Mesodermal cell (in vitro differentiated cells): ENCODE measurements at regions not wholly inside any gene's neighbourhood (a gene's known extent, or its start where the extent isn't known, plus 50 kb on each side); places are given as distances from the start of the nearest gene placed in this dataset.

Experiments used
- H3K27ac ChIP-seq: 2 replicates; pipeline ENCODE4 v1.7.0; 2013; ENCODE audit warnings: mild to moderate bottlenecking, low read depth, low read length, moderate library complexity; ENCODE audit not compliant: severe bottlenecking
- H3K36me3 ChIP-seq: 2 replicates; pipeline ENCODE4 v1.7.1; 2013; ENCODE audit warnings: mild to moderate bottlenecking, low read length, moderate library complexity; ENCODE audit not compliant: control insufficient read depth, insufficient read depth
- H3K4me1 ChIP-seq: one replicate; pipeline ENCODE4 v1.7.1; 2013; ENCODE audit warnings: mild to moderate bottlenecking, low read length; ENCODE audit not compliant: insufficient read depth, control insufficient read depth, poor library complexity, severe bottlenecking
- H3K4me3 ChIP-seq: 2 replicates; pipeline ENCODE4 v1.7.0; 2013; ENCODE audit warnings: low read length, control low read depth, mild to moderate bottlenecking; ENCODE audit not compliant: insufficient read depth, poor library complexity, severe bottlenecking; ENCODE audit errors: extremely low read depth
- H3K9me3 ChIP-seq: 2 replicates; pipeline ENCODE4 v1.7.1; 2013; ENCODE audit warnings: mild to moderate bottlenecking, low read length, moderate library complexity; ENCODE audit not compliant: control insufficient read depth
- WGBS, 2 experiments: methylation state at CpG; one replicate each; pipeline ENCODE4 v1.1.5; 2013; ENCODE audit warnings: missing lambda C conversion rate in 2 of 2; ENCODE audit not compliant: insufficient coverage in 2 of 2; 5-methylcytosine and 5-hydroxymethylcytosine counted together

DNA sequence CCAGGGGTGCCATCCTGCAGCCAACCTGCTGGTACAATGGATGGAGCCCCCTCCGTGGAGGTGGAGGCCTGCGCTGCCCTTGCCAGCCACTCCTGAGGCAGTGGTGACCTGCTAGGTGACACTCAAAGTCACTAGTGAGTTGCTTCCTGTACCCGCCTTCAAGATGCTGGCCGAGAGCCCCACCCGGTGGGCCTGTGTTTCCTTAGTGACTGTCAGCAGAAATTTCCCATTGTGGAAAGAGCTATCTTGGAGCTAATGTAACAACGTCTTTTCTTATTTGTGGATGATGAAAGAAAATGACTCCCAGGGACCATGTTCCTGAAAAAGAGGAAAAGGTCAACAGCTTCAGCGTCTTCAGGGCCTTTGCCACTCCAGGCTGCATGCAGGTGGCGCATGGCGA is 117.0 kb upstream of the BOD1 start:
- Histone ChIP-seq H3K36me3 (no peaks in the 10 kb centered on the region), H3K4me3 (no peak overlapping the region), H3K9me3 (no peaks in the 10 kb centered on the region), H3K27ac (no peak overlapping the region), H3K4me1 (peaks cover 5% of the 10 kb centered on the region)
- WGBS, 2 experiments = 90 to 91% methylated on average over 9 of the region's 9 CpGs

DNA sequence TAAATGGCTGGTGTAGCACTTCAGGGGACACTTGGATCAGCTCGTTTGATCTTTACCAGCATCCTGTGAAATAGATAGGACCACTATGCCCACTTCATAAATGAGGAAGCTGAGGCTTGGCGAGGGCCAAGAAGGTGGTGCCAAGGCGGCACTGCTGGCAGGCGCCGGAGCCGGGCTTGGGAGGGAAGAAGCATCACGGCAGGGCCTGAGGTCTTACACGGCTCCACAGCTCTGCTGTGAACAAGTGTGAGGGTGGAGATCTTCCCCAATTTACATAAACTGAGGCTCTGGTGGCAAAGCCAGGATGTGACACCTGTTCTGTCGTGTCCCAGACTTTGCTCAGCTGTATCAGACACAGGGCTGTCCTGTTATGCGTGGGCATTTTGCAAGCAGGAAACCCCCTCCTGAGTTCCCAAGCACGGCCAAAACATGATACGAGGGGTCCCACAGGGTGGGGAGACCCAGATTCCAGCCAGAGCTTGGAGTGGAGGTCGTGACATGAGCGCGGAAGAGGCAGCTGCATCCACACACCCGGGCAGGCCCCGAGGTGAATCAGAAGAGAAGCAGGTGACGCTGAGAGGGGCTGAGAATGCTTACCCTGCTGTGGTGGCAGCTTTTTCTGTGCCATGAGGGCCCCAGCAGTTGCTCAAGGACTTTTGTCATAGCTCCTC is 117.5 kb upstream of the BOD1 start:
- H3K27ac ChIP-seq = no peak overlapping the region
- WGBS, 2 experiments = 87 to 92% methylated on average over 15 to 17 of the region's 18 CpGs
- no peaks in the 10 kb centered on the region for H3K36me3 ChIP-seq
- H3K9me3 ChIP-seq = no peaks in the 10 kb centered on the region
- H3K4me1 ChIP-seq = peaks cover 5% of the 10 kb centered on the region
- no peak overlapping the region for H3K4me3 ChIP-seq

DNA sequence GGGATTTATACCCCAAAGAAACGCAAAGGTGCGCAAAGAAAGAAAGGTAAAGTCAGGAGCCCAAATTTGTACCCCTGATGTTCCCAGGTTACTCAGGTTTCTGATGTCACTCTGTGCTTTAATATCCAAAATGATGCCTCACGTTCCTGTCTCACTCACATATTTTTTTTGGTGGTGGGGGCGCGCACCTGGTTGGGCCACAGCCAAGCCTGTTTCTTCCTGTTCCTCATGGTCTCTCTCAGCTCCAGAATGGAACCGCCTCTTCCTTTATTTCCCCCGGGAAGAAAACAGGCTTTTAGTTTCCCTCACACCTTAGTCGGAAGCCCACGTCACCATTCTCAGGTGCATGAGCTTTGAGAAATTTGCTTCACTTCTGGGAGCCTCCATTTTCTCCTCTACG is 118.3 kb upstream of the BOD1 start:
- Histone ChIP-seq H3K27ac (no peak overlapping the region), H3K4me1 (peaks cover 5% of the 10 kb centered on the region), H3K4me3 (no peak overlapping the region), H3K9me3 (no peaks in the 10 kb centered on the region), H3K36me3 (no peaks in the 10 kb centered on the region)
- WGBS, 2 experiments = 92 to 96% methylated on average over 9 of the region's 10 CpGs

DNA sequence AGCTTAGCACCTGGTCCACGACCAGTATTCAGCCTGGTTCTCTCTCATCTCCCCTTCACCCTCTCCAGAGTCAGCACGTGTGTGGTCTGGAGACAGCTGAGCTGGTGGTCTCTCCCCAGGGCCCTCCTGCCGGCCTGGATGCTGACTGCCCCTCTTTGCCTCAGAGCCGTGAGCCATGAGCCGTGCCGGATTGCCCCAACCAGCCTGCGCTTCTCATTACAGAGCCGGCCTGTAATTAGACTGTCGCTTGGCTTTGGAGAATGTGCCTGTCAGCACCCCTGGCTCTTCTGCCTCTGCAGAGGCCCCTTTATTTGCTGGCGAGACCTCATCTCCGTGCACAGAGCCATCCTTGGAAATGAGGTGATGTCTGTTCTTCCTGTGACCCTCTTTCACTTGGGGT is 118.7 kb upstream of the BOD1 start:
- Histone ChIP-seq H3K4me1 (peaks cover 5% of the 10 kb centered on the region), H3K27ac (no peak overlapping the region), H3K9me3 (no peaks in the 10 kb centered on the region), H3K36me3 (no peaks in the 10 kb centered on the region), H3K4me3 (no peak overlapping the region)
- 79 to 84% methylated on average over 10 to 11 of the region's 11 CpGs for WGBS, 2 experiments

DNA sequence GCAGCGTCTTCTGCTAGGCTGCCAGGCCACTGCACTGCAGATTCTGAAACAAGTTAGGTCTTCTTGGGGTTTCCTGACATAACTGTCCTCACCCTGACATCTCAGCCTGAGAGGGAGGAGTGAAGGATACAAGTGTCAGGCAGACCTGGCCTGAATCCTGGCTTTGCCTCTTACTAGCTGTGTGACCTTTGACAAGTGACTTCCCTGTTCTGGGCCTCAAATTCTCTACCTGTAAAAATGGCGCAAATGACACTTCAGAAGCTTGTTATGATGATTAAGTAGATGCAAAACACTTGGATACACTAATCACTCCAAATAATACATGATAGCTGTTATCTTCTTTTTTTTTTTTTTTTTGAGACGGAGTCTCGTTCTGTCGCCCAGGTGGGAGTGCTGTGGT is 119.2 kb upstream of the BOD1 start:
- 83 to 94% methylated on average over 1 to 2 of the region's 5 CpGs for WGBS, 2 experiments
- H3K36me3 ChIP-seq = no peaks in the 10 kb centered on the region
- no peak overlapping the region for H3K4me3 ChIP-seq
- no peak overlapping the region for H3K27ac ChIP-seq
- peaks cover 5% of the 10 kb centered on the region for H3K4me1 ChIP-seq
- no peaks in the 10 kb centered on the region for H3K9me3 ChIP-seq

DNA sequence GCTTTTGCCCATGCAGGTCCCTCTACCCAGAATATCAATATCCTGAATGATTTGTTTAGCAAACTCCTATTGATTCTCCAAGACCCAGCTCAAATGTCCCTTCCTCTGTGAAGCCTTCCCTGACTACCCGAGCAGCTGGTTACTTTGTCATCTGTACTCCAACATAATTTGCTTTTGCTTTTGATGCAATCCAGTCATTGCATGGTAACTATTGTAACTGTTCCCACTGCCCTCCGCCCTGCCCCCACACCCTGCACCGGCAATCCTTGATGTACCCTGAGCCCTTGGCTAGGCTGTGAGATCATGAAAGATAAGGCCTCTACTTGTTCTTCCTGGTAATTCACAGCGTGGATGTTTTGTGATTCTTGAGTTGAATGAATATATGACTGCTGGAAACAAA is 119.9 kb upstream of the BOD1 start:
- no peaks in the 10 kb centered on the region for H3K36me3 ChIP-seq
- H3K9me3 ChIP-seq = no peaks in the 10 kb centered on the region
- no peak overlapping the region for H3K4me3 ChIP-seq
- 85 to 100% methylated on average over 1 to 2 of the region's 4 CpGs for WGBS, 2 experiments
- H3K4me1 ChIP-seq = peaks cover 5% of the 10 kb centered on the region
- peak overlapping the region; percentile 16 for H3K27ac ChIP-seq

DNA sequence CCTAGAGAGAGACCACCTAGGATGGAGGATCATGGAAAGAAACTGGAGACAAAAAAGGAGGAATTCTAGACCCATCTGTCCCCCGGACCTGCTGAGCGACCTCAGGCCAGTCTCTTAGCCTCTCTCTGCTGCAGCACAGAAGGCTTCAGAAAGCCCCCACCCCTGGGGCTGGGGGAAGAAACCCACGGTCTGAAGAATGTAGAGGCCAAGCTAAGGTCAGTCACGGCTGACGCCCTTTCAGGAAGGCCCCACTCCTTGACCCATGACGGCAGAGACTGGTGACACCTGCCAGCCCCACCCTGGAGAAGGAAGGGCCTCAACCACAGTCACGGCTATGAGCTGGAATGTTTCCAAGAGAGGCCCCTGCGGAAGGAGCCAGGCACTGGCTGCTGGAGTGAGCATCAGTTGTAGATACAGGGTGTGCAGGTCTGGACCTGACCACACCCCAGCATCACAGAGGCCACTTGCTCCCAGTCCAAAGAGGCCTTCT is 120.5 kb upstream of the BOD1 start:
- no peaks in the 10 kb centered on the region for H3K9me3 ChIP-seq
- no peaks in the 10 kb centered on the region for H3K36me3 ChIP-seq
- WGBS, 2 experiments = 75 to 77% methylated on average over 5 to 7 of the region's 8 CpGs
- no peak overlapping the region for H3K4me3 ChIP-seq
- H3K4me1 ChIP-seq = peaks cover 5% of the 10 kb centered on the region
- peak overlapping the region; percentile 16 for H3K27ac ChIP-seq

DNA sequence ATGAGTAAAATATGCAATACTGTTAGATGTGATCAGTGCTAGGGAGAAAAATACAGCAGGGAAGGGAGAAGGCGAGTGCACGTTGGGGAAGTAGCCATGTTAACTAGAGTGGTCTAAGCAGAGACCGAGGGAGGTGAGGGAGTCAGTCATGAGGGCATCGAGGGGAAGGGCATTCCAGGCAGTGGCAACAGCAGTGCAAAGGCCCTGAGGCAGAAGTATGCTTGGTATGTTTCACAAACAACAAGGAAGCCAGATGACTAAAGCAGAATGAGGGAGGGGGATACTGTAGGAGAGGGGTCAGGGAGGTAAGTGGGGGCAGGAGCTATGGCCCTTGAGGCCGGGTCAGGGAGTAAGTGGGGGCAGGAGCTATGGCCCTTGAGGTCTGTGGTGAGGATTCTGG is 123.3 kb upstream of the BOD1 start:
- WGBS, 2 experiments = 74 to 80% methylated on average over 5 of the region's 5 CpGs
- H3K4me1 ChIP-seq = peaks cover 12% of the 10 kb centered on the region
- no peaks in the 10 kb centered on the region for H3K36me3 ChIP-seq
- H3K4me3 ChIP-seq = no peak overlapping the region
- H3K9me3 ChIP-seq = no peaks in the 10 kb centered on the region
- no peak overlapping the region for H3K27ac ChIP-seq

DNA sequence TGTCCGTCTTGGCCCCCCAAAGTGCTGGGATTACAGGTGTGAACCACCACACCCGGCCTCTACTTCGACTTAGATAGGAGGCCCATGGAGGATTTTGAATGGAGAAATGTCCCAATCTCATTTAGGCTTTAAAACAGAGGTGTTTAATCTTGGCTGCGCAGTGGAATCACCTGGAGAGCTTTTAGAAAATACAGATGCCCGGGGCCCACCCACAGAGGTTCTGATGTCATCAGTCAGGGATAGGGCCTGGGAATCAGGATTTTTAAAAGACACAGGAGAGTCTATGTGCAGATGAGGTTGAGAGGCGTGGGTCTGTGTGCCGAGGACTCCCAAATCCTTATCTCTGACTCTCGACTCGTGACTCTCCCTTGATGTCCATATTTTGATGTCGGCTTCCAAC is 124.0 kb upstream of the BOD1 start:
- 89 to 98% methylated on average over 8 to 10 of the region's 10 CpGs for WGBS, 2 experiments
- H3K27ac ChIP-seq = no peak overlapping the region
- no peaks in the 10 kb centered on the region for H3K36me3 ChIP-seq
- H3K9me3 ChIP-seq = no peaks in the 10 kb centered on the region
- peaks cover 14% of the 10 kb centered on the region for H3K4me1 ChIP-seq
- no peak overlapping the region for H3K4me3 ChIP-seq

DNA sequence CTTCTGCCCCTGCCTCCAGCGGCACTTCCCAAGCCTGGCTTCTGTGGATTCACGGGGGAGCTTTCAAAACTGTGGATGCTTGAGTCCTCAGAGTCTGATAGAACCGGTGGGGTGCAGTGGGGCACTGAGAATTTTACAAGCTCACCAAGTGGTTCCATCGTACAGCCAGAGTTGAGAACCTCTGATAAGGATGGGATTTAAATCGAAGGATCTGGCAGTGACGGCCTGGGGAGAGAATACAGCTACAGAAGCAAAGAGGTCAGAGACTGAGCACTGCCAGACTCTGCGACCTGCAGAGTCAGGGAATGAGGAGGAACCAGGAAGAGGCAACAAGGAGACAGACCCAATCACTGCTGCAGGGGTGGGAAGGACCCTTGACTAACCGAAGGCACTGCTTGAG is 124.6 kb upstream of the BOD1 start:
- no peaks in the 10 kb centered on the region for H3K9me3 ChIP-seq
- H3K4me3 ChIP-seq = no peak overlapping the region
- 85% methylated on average over 7 to 8 of the region's 8 CpGs for WGBS, 2 experiments

DNA sequence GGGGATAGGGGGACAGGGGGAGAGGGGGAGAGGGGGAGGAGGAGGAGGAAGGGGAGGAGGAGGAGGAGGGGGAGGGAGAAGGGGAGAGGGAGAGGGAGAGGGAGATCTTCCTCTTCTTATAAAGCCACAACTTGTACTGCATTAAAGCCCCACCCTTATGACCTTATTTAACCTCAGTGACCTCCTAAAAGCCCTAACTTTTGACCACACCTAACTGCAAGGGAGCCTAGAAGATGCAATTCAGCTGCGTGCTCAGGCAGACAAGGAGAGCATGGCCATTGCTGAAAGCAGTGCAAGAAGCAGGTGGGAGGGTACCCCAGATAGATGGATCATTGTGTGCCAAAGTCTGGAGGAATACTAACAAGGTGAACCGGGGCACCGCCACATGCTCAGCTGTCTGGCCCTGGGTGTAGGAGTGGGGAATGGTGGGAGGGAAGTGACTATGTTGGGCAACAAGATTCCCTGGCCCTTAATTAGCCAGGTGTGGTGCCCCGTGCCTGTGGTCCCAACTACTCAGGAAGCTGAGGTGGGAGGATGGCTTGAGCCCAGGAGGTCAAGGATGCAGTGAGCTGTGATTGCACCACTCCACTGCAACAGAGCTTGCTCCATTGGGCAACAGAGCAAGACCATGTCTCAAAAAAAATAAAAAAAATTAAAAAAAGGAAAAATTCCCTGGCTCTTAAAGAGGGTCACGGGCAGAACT is 125.4 kb upstream of the BOD1 start:
- H3K27ac ChIP-seq = no peak overlapping the region
- no peak overlapping the region for H3K4me3 ChIP-seq
- H3K36me3 ChIP-seq = no peaks in the 10 kb centered on the region
- H3K4me1 ChIP-seq = peaks cover 16% of the 10 kb centered on the region
- H3K9me3 ChIP-seq = no peaks in the 10 kb centered on the region
- WGBS, 2 experiments = 89 to 94% methylated on average over 4 to 5 of the region's 5 CpGs

More for the DNA sequence above, 124.6 kb upstream of the BOD1 start:
- Histone ChIP-seq H3K4me1 (peaks cover 16% of the 10 kb centered on the region), H3K27ac (no peak overlapping the region), H3K36me3 (no peaks in the 10 kb centered on the region)
